ENCODE measurements at regions not wholly inside any gene's neighbourhood (a gene's known extent, or its start where the extent isn't known, plus 50 kb on each side); places are given as distances from the start of the nearest gene placed in this dataset.

DNA sequence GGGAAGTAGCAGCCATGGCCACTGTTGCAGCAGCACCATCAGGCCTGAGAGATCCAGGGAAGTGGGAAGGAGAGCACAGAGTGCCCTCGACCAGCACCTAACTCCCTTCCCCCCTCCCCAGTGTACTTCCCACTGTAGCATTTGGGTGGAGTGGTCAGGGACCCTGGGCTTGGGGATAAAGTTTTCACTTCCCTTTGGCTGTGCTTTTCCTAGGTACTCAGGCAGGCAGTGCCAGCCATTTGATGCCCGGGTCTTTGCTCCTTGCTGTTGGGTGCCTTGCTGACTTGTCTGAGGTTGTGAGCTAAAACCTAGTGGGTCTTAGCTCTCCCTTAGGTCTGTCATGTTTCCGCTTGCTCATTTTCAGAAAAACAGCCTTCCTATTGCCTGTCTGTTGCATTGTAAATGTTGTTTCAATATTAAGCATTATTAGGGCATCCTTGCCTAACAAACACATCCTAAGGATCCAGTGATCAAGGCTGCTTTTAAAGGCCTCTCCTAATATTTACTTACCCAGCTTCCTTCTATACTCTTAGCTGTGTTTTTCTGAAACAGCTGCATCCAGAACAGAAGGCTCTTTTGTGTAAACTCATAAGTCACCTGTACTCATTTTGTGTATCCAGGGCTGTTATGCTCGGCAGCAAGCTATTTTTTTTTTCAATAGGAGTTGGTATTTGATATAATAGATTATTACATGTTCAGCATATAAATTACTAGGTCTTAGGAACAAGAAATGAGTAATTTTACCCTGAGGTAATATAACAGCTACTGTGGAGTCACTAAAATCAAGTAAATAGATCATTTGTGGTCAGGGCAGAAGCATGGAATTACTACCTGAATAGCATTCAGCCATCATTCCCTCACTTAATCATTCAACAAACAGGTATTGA lies 418.6 kb upstream of the PROX1 start:
- Histone ChIP-seq H4K20me1 (ENCODE audit: insufficient read depth) (no peaks in the 10 kb centered on the region), H3K9me2 (ENCODE audit: insufficient read depth, low read length) (no peaks in the 10 kb centered on the region), H3K4me2 (ENCODE audit: low read length) (no peak overlapping the region), H3K9ac (ENCODE audit: low read length) (no peak overlapping the region), H3K36me3 (ENCODE audit: insufficient read depth, low read length) (no peaks in the 10 kb centered on the region), H3K4me3 (ENCODE audit: low read length) (no peak overlapping the region), H3K9me3 (ENCODE audit: low read length) (no peaks in the 10 kb centered on the region), H2AFZ (ENCODE audit: low read depth, low read length) (no peak overlapping the region), H3K79me2 (replicated peaks; ENCODE audit: insufficient read depth, low read length) (no peaks in the 10 kb centered on the region), H3F3A (ENCODE audit: insufficient read depth, low read length, poor library complexity, severe bottlenecking) (no peaks in the 10 kb centered on the region), H3K27me3 (ENCODE audit: insufficient read depth, low read depth, low read length) (no peaks in the 10 kb centered on the region), H3K27ac (ENCODE audit: low read length) (no peak overlapping the region)
- TF ChIP-seq RAD21 (conservative IDR thresholded peaks at IDR 0.05) (no peak), SMC3 (conservative IDR thresholded peaks at IDR 0.05; ENCODE audit: poor library complexity) (no peak), EZH2 (IDR thresholded peaks at IDR 0.05; ENCODE audit: borderline replicate concordance, insufficient read depth, low read length, poor library complexity, severe bottlenecking) (no peak), CTCF (IDR thresholded peaks at IDR 0.05; ENCODE audit: poor library complexity, severe bottlenecking) (no peak)

DNA sequence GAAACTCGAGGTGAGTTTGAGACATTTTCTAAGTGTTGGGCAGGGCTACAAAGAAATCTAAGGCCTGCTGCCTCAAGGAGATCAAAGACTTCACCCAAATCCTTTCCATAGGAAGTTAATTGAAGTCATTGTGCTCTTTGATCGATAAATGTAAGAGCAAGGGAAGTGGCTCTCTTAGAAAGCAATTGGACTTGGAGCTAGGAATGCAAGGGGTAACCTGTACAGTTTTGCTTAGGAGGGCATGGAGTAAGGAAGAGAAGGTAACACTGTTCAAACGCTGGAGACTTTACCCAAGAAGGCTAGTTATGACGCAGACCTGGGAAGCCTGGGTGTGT lies 418.0 kb upstream of the PROX1 start:
- Histone ChIP-seq H3K4me3 (ENCODE audit: low read length) (no peak overlapping the region), H3K9me2 (ENCODE audit: insufficient read depth, low read length) (no peaks in the 10 kb centered on the region), H3K9me3 (ENCODE audit: low read length) (no peaks in the 10 kb centered on the region), H3K9ac (ENCODE audit: low read length) (no peak overlapping the region), H3K79me2 (replicated peaks; ENCODE audit: insufficient read depth, low read length) (no peaks in the 10 kb centered on the region), H3K27ac (ENCODE audit: low read length) (no peak overlapping the region), H3K4me2 (ENCODE audit: low read length) (no peak overlapping the region), H4K20me1 (ENCODE audit: insufficient read depth) (no peaks in the 10 kb centered on the region), H3F3A (ENCODE audit: insufficient read depth, low read length, poor library complexity, severe bottlenecking) (no peaks in the 10 kb centered on the region), H3K36me3 (ENCODE audit: insufficient read depth, low read length) (no peaks in the 10 kb centered on the region), H2AFZ (ENCODE audit: low read depth, low read length) (no peak overlapping the region), H3K27me3 (ENCODE audit: insufficient read depth, low read depth, low read length) (no peaks in the 10 kb centered on the region)
- TF ChIP-seq CTCF (IDR thresholded peaks at IDR 0.05; ENCODE audit: poor library complexity, severe bottlenecking) (no peak), RAD21 (conservative IDR thresholded peaks at IDR 0.05) (no peak), EP300 (conservative IDR thresholded peaks at IDR 0.05; ENCODE audit: poor library complexity, severe bottlenecking) (no peak), POLR2AphosphoS5 (IDR thresholded peaks at IDR 0.05) (no peak), SMC3 (conservative IDR thresholded peaks at IDR 0.05; ENCODE audit: poor library complexity) (no peak), MXI1 (conservative IDR thresholded peaks at IDR 0.05; ENCODE audit: poor library complexity, severe bottlenecking) (no peak), TAF1 (IDR thresholded peaks at IDR 0.05; ENCODE audit: low read depth) (no peak), EZH2 (IDR thresholded peaks at IDR 0.05; ENCODE audit: borderline replicate concordance, insufficient read depth, low read length, poor library complexity, severe bottlenecking) (no peak)
- TF ChIP-seq, protein P1, sequence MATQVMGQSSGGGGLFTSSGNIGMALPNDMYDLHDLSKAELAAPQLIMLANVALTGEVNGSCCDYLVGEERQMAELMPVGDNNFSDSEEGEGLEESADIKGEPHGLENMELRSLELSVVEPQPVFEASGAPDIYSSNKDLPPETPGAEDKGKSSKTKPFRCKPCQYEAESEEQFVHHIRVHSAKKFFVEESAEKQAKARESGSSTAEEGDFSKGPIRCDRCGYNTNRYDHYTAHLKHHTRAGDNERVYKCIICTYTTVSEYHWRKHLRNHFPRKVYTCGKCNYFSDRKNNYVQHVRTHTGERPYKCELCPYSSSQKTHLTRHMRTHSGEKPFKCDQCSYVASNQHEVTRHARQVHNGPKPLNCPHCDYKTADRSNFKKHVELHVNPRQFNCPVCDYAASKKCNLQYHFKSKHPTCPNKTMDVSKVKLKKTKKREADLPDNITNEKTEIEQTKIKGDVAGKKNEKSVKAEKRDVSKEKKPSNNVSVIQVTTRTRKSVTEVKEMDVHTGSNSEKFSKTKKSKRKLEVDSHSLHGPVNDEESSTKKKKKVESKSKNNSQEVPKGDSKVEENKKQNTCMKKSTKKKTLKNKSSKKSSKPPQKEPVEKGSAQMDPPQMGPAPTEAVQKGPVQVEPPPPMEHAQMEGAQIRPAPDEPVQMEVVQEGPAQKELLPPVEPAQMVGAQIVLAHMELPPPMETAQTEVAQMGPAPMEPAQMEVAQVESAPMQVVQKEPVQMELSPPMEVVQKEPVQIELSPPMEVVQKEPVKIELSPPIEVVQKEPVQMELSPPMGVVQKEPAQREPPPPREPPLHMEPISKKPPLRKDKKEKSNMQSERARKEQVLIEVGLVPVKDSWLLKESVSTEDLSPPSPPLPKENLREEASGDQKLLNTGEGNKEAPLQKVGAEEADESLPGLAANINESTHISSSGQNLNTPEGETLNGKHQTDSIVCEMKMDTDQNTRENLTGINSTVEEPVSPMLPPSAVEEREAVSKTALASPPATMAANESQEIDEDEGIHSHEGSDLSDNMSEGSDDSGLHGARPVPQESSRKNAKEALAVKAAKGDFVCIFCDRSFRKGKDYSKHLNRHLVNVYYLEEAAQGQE (IDR thresholded peaks at IDR 0.05; ENCODE audit: borderline replicate concordance): no peak
